Fibroblast of mammary gland (primary cell): ENCODE measurements at regions not wholly inside any gene's neighbourhood (a gene's known extent, or its start where the extent isn't known, plus 50 kb on each side); places are given as distances from the start of the nearest gene placed in this dataset.

Experiments used
- DNase-seq: peaks from one replicate; pipeline ENCODE4 v3.0.0-alpha.2; 2010; ENCODE audit warnings: low read depth
- H3K4me3 ChIP-seq: 2 replicates; pipeline ENCODE4 v1.5.1; 2011; ENCODE audit warnings: low read depth, mild to moderate bottlenecking, low read length, moderate library complexity; ENCODE audit not compliant: control insufficient read depth
- CTCF ChIP-seq: conservative IDR thresholded peaks from 2 replicates; pipeline ENCODE4 v1.5.1; 2011; ENCODE audit warnings: low read depth, low read length, inconsistent platforms; ENCODE audit not compliant: control insufficient read depth, insufficient read depth

DNA sequence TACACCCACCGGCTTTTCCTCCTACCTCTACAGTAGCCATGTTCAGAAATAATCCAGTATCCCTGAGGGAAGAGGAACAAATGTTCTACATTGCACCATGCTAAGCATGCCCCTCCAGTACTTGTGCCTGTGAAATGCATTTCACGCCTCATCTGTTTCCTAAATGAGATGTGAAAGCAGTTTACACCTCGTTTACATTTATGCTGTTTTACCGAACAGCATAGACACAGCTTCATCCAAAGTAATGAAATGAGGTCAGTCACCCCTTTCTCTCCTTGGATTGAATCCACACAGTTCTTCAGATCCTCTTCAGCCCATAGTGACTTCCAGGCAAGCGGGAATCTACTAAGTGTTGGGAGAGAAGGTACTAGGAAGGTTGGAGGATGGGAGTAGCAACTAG lies 514.3 kb downstream of the PDCD6IP start:
- no peak overlapping the region for H3K4me3 ChIP-seq
- DNase-seq = no peak
- no peak for TF ChIP-seq CTCF

DNA sequence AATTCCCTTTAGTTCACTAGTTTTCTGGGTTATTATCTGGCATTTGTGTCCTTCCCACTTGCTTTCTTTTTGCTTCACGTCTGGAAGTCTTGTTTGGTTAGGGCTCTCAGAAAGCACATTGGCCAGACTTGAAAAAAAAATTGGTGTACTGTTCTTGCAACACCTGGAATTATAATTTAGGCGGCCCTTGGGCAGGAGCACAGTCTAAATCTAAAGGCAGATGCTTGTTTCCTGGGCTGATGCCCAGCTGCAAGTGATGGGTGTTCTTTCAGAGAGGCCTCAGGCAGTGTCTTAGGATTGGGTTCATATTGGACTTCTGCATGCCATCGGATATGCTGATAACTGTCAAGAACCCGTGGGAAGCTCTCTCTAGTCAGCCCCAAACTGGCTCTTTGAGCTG lies 521.5 kb downstream of the PDCD6IP start:
- no peak for TF ChIP-seq CTCF
- H3K4me3 ChIP-seq = no peak overlapping the region
- no peak for DNase-seq

DNA sequence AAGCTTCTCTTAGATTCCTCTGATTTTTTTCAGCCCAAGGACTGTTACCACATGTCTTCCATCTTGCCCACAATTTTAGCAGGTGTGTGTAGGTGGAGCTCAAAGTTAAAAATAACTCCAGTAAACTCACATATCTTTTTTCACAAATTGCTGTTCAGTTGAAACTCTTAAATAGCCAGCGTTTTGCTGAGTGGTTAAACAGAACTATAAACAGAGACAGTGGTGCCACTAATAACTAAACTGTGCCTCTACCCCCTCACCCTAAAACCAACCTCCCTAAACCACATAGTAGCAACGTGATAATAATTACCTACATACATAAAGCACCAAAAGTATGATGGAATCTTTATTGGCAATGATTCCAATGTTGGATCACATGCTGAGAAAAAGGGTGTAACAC lies 525.1 kb downstream of the PDCD6IP start:
- H3K4me3 ChIP-seq = no peak overlapping the region
- TF ChIP-seq CTCF = no peak
- DNase-seq = no peak

- H3K4me3 ChIP-seq = no peak overlapping the region
- DNase-seq = no peak
- no peak for TF ChIP-seq CTCF
Measured at GRCh38 chr3:34346656-34347055, 548.2 kb downstream of the PDCD6IP start.

- no peak for DNase-seq
- TF ChIP-seq CTCF = no peak
- H3K4me3 ChIP-seq = no peak overlapping the region
Measured at GRCh38 chr3:34351882-34352777, 553.7 kb downstream of the PDCD6IP start.

DNA sequence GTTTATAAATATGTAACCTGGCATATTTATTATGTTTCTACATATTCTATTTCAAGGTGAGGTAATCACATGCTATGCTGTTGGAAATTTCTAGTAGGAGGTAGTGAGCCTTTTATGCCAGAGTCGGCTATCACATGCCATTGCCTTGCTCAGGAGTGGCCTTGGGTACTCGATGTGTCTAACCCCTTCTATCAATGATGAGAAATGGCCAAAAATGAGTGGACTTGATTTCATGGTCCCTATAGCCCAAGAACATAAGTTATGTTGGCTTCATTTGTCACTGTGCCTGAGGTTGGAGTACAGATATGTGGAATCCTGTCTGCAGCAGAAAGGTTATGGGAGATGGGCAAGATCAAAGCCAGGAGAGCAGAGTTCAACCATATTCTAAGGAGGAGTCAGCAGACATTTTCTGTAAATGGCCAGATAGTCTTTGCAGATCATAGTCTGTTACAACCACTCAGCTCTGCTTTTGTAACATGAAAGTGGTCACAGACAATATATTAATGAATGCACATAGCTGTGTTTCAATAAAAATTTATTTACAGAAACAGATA lies 554.4 kb downstream of the PDCD6IP start:
- no peak overlapping the region for H3K4me3 ChIP-seq
- TF ChIP-seq CTCF = no peak
- no peak for DNase-seq
